ENCODE measurements at regions not wholly inside any gene's neighbourhood (a gene's known extent, or its start where the extent isn't known, plus 50 kb on each side); places are given as distances from the start of the nearest gene placed in this dataset.

DNA sequence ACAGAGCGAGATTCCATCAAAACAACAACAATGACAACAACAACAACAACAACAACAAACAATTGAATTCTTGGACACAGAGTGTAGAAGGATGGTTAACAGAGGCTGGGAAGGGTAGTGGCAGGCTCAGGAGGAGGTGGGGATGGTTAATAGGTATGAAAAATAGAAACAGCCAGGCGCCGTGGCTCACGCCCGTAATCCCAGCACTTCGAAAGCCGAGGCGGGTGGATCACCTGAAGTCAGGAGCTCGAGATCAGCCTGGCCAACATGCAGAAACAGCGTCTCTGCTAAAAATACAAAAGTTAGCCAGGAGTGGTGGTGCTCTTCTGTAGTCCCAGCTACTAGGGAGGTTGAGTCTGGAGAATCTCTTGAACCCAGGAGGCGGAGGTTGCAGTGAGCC, 122.9 kb upstream of the GRIA4 start:
- Histone ChIP-seq H3K27ac (ENCODE audit: low read depth in 1 of 2, low read length in 1 of 2) (no peak overlapping the region), H3K9me3 (ENCODE audit: control insufficient read depth in 4 of 4, insufficient read depth in 3 of 4, low read length in 3 of 4) (no peaks in the 10 kb centered on the region), H3K27me3 (ENCODE audit: control insufficient read depth in 3 of 3, insufficient read depth in 3 of 3, low read length in 2 of 3) (no peaks in the 10 kb centered on the region), H3K9ac (ENCODE audit: insufficient read depth in 1 of 2, low read length in 2 of 2) (no peak overlapping the region), H3K36me3 (ENCODE audit: control insufficient read depth in 4 of 4, insufficient read depth in 4 of 4, low read length in 4 of 4) (no peaks in the 10 kb centered on the region), H3K4me3 (no peak overlapping the region), H3K4me1 (ENCODE audit: control insufficient read depth in 5 of 5, insufficient read depth in 5 of 5, low read length in 5 of 5) (no peaks in the 10 kb centered on the region)
- TF ChIP-seq, protein P1, sequence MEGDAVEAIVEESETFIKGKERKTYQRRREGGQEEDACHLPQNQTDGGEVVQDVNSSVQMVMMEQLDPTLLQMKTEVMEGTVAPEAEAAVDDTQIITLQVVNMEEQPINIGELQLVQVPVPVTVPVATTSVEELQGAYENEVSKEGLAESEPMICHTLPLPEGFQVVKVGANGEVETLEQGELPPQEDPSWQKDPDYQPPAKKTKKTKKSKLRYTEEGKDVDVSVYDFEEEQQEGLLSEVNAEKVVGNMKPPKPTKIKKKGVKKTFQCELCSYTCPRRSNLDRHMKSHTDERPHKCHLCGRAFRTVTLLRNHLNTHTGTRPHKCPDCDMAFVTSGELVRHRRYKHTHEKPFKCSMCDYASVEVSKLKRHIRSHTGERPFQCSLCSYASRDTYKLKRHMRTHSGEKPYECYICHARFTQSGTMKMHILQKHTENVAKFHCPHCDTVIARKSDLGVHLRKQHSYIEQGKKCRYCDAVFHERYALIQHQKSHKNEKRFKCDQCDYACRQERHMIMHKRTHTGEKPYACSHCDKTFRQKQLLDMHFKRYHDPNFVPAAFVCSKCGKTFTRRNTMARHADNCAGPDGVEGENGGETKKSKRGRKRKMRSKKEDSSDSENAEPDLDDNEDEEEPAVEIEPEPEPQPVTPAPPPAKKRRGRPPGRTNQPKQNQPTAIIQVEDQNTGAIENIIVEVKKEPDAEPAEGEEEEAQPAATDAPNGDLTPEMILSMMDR (IDR thresholded peaks at IDR 0.05; ENCODE audit: control extremely low read depth, extremely low read depth) = no peak
- ATAC-seq (ENCODE audit: insufficient read depth, low FRiP score) (no peak), DNase-seq (no peak)
- WGBS, 2 donors = 95 to 99% methylated on average over 11 of the region's 11 CpGs

DNA sequence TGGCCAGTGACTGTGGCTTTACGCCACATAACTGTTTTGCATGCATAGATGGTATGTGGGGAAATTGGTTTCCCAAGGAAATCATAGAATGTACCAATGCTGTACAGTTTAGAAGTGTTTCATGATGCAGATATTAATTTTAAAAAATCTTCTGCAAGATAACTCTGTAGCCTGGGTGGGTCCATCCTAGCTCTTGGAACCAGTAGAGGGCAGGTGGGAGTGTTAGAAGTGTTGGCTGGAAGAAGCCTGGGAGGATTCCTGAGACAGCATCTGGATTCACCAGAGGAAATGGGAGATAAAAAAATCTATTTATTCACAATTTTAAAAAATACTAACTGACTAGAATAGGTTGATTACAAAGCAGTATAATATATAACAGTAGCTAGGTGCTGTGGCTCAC, 139.9 kb upstream of the GRIA4 start:
- H3K9ac ChIP-seq (ENCODE audit: insufficient read depth in 1 of 2, low read length in 2 of 2) = no peak overlapping the region
- no peak overlapping the region for H3K4me3 ChIP-seq
- H3K4me1 ChIP-seq (ENCODE audit: control insufficient read depth in 5 of 5, insufficient read depth in 5 of 5, low read length in 5 of 5) = no peaks in the 10 kb centered on the region
- no peaks in the 10 kb centered on the region for H3K27me3 ChIP-seq (ENCODE audit: control insufficient read depth in 3 of 3, insufficient read depth in 3 of 3, low read length in 2 of 3)
- DNase-seq = no peak
- WGBS, 2 donors = 95 to 97% methylated on average over 1 of the region's 1 CpG
- TF ChIP-seq, protein P1 (IDR thresholded peaks at IDR 0.05; ENCODE audit: control extremely low read depth, extremely low read depth) = no peak
- no peak overlapping the region for H3K27ac ChIP-seq (ENCODE audit: low read depth in 1 of 2, low read length in 1 of 2)
- no peaks in the 10 kb centered on the region for H3K9me3 ChIP-seq (ENCODE audit: control insufficient read depth in 4 of 4, insufficient read depth in 3 of 4, low read length in 3 of 4)
- no peak for ATAC-seq (ENCODE audit: insufficient read depth, low FRiP score)
- no peaks in the 10 kb centered on the region for H3K36me3 ChIP-seq (ENCODE audit: control insufficient read depth in 4 of 4, insufficient read depth in 4 of 4, low read length in 4 of 4)

DNA sequence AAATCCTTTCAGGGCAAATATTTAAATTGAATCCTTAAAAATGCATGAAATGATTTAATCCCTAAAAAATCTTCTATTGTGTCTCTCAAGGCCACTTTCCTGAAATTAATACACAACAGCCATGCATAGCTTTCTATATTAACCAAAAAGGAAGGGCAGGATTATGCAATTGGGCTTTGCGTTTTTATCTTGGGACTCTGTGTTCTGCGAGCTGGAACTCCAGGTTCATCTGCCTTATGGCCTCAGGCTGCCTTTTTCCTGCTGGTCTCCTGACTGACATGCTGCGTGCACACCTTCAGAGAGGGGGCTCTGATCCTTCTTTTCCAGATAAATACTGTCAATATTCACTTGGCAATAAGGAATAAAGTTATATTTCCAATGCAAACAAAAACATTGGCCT, 141.7 kb upstream of the GRIA4 start:
- TF ChIP-seq, protein P1 (IDR thresholded peaks at IDR 0.05; ENCODE audit: control extremely low read depth, extremely low read depth) = no peak
- DNase-seq = no peak
- H3K36me3 ChIP-seq (ENCODE audit: control insufficient read depth in 4 of 4, insufficient read depth in 4 of 4, low read length in 4 of 4) = no peaks in the 10 kb centered on the region
- no peaks in the 10 kb centered on the region for H3K9me3 ChIP-seq (ENCODE audit: control insufficient read depth in 4 of 4, insufficient read depth in 3 of 4, low read length in 3 of 4)
- H3K27ac ChIP-seq (ENCODE audit: low read depth in 1 of 2, low read length in 1 of 2) = no peak overlapping the region
- H3K27me3 ChIP-seq (ENCODE audit: control insufficient read depth in 3 of 3, insufficient read depth in 3 of 3, low read length in 2 of 3) = no peaks in the 10 kb centered on the region
- no peaks in the 10 kb centered on the region for H3K4me1 ChIP-seq (ENCODE audit: control insufficient read depth in 5 of 5, insufficient read depth in 5 of 5, low read length in 5 of 5)
- H3K4me3 ChIP-seq = no peak overlapping the region
- no peak overlapping the region for H3K9ac ChIP-seq (ENCODE audit: insufficient read depth in 1 of 2, low read length in 2 of 2)
- ATAC-seq (ENCODE audit: insufficient read depth, low FRiP score) = no peak
- WGBS, 2 donors = 47 to 54% methylated on average over 3 of the region's 3 CpGs

DNA sequence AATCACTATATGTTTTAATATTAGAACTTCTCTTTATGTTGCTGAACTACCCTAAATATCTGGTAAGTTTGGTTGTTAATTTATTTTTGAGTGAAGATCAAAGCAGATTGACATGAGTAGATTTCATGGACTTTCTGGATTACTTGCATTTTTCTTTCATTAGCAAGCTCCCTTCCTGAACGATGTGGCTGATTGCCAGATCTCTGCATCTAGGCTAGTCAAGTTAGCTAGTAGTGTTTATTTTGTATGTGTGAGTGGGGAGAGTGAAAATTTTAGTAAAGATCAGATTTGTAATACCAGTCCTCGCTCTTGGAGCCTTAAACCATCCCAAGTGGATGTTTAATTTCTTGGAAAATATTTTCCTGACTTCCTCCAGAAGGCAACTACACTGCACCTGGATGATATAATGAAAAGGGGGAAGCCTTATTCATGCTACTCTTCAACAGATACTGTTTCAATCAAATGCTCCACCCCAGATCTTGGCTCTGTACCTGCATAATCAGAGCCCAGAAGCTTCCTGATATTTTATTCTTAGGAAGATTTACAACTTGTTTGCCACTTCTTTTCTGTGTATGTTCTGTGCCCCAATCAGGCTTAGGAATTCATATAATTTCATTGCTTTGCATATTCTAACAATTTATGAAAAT, 143.2 kb upstream of the GRIA4 start:
- H3K9ac ChIP-seq (ENCODE audit: insufficient read depth in 1 of 2, low read length in 2 of 2) = no peak overlapping the region

More for the DNA sequence above, 143.2 kb upstream of the GRIA4 start:
- H3K4me1 ChIP-seq (ENCODE audit: control insufficient read depth in 5 of 5, insufficient read depth in 5 of 5, low read length in 5 of 5) = no peaks in the 10 kb centered on the region
- 15 to 42% methylated on average over 2 of the region's 2 CpGs for WGBS, 2 donors
- H3K36me3 ChIP-seq (ENCODE audit: control insufficient read depth in 4 of 4, insufficient read depth in 4 of 4, low read length in 4 of 4) = no peaks in the 10 kb centered on the region
- DNase-seq = peak; percentile 52 to 85 (median 65)
- TF ChIP-seq, protein P1 (IDR thresholded peaks at IDR 0.05; ENCODE audit: control extremely low read depth, extremely low read depth) = no peak
- H3K27ac ChIP-seq (ENCODE audit: low read depth in 1 of 2, low read length in 1 of 2) = no peak overlapping the region
- ATAC-seq (ENCODE audit: insufficient read depth, low FRiP score) = no peak
- no peak overlapping the region for H3K4me3 ChIP-seq
- H3K9me3 ChIP-seq (ENCODE audit: control insufficient read depth in 4 of 4, insufficient read depth in 3 of 4, low read length in 3 of 4) = no peaks in the 10 kb centered on the region
- H3K27me3 ChIP-seq (ENCODE audit: control insufficient read depth in 3 of 3, insufficient read depth in 3 of 3, low read length in 2 of 3) = no peaks in the 10 kb centered on the region

All from lung (tissue), 11 donors.